AG04450 (cell line): ENCODE measurements at regions not wholly inside any gene's neighbourhood (a gene's known extent, or its start where the extent isn't known, plus 50 kb on each side); places are given as distances from the start of the nearest gene placed in this dataset.

Experiments
- CTCF ChIA-PET: fragments of 300-600, 350-600 bp; formaldehyde crosslinking; extraction: SDS; loops from one replicate; lab custom pipeline; 2022; ENCODE audit warnings: antibody characterized with exemption, inconsistent platforms; lab: Charles Lee
- POLR2A ChIA-PET: fragments of 350-600 bp; formaldehyde crosslinking; extraction: SDS; loops from one replicate; lab custom pipeline; 2021; ENCODE audit warnings: antibody characterized with exemption, inconsistent platforms; lab: Yijun Ruan, JAX
- DNase-seq: peaks from one replicate; pipeline ENCODE4 v3.0.0-alpha.2; 2011; ENCODE audit warnings: low read depth, low spot score
- H3K27ac ChIP-seq: one replicate; pipeline ENCODE4 v1.5.1; 2012; ENCODE audit warnings: low read depth, low read length, control low read depth
- H3K27me3 ChIP-seq: one replicate; pipeline ENCODE4 v1.6.0; 2012; ENCODE audit warnings: low read length; ENCODE audit not compliant: control insufficient read depth, insufficient read depth
- H3K4me3 ChIP-seq: 2 replicates; pipeline ENCODE4 v1.5.1; 2011; ENCODE audit warnings: mild to moderate bottlenecking, low read depth, low read length, control low read depth
- H3K9me3 ChIP-seq: 2 replicates; pipeline ENCODE4 v1.5.1; 2012; ENCODE audit warnings: low read length; ENCODE audit not compliant: control insufficient read depth, insufficient read depth
- TF ChIP-seq, protein P1 (sequence below): IDR thresholded peaks from 2 replicates; pipeline ENCODE4 v1.5.1; 2011; ENCODE audit warnings: low read depth, low read length, control low read depth, inconsistent platforms

DNA sequence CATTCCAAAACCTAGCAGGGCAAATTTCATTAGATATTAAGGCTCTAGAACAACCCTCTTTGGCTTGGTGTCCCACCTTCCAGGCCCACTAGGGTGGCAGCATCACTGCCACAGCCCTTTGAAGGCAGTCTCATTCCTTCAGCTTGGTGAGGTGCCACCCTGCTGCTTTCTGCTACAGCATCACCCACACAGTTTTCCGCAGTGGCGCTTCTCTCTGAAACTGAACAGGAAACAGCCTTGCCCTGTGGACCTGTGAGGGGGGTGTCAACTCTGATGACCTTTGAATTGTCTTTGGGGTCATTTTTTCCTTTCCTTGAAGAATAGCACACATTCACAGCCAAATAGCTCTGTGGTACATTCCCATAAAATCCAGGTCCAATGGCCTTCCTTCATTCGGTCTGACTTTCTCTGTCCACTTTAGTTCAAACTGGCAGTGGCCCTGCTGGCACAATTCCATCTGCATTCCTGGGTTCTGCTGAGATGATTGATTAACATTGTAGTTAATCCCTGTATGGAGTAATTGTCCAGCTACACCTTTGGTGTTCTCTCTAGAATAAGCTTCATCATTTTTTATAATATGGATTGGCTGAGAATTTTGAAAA lies 251.9 kb upstream of the FAT3 start:
- ChIA-PET CTCF (no interaction called here), POLR2A (no interaction called here)
- H3K4me3 ChIP-seq = no peak overlapping the region
- TF ChIP-seq, protein P1, sequence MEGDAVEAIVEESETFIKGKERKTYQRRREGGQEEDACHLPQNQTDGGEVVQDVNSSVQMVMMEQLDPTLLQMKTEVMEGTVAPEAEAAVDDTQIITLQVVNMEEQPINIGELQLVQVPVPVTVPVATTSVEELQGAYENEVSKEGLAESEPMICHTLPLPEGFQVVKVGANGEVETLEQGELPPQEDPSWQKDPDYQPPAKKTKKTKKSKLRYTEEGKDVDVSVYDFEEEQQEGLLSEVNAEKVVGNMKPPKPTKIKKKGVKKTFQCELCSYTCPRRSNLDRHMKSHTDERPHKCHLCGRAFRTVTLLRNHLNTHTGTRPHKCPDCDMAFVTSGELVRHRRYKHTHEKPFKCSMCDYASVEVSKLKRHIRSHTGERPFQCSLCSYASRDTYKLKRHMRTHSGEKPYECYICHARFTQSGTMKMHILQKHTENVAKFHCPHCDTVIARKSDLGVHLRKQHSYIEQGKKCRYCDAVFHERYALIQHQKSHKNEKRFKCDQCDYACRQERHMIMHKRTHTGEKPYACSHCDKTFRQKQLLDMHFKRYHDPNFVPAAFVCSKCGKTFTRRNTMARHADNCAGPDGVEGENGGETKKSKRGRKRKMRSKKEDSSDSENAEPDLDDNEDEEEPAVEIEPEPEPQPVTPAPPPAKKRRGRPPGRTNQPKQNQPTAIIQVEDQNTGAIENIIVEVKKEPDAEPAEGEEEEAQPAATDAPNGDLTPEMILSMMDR = no peak
- no peak for DNase-seq
- H3K9me3 ChIP-seq = no peaks in the 10 kb centered on the region
- H3K27me3 ChIP-seq = no peaks in the 10 kb centered on the region
- H3K27ac ChIP-seq = no peak overlapping the region

DNA sequence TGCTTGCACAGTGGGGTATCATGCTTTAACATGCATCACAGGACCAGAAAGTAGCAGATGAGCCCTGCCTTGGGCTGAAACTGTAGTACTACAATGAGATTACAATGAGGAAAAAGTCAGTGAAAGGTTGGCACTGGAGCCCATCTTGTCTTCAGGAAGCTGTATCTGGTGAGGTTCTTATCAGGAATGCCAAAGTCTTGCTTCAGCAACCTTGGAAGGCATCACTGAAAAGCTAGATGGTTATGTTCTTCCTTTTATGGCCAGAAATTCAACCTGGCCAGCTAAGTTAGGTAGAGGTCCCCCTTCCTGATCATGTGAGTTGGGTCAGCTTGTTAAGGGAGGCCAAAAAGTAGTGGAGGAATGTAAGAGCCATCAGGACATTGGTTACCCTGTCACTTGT lies 254.0 kb upstream of the FAT3 start:
- CTCF ChIA-PET = no interaction called here
- H3K4me3 ChIP-seq = no peak overlapping the region
- H3K27ac ChIP-seq = no peak overlapping the region
- TF ChIP-seq, protein P1 = no peak
- H3K9me3 ChIP-seq = no peaks in the 10 kb centered on the region
- no peak for DNase-seq
- no peaks in the 10 kb centered on the region for H3K27me3 ChIP-seq
- POLR2A ChIA-PET = no interaction called here

- ChIA-PET CTCF (no interaction called here), POLR2A (no interaction called here)
- Histone ChIP-seq H3K4me3 (no peak overlapping the region), H3K9me3 (no peaks in the 10 kb centered on the region), H3K27me3 (no peaks in the 10 kb centered on the region), H3K27ac (no peak overlapping the region)
- no peak for DNase-seq
- TF ChIP-seq, protein P1 = no peak
These were observed 255.1 kb upstream of the FAT3 start for GRCh38 chr11:91969486-91969885.

DNA sequence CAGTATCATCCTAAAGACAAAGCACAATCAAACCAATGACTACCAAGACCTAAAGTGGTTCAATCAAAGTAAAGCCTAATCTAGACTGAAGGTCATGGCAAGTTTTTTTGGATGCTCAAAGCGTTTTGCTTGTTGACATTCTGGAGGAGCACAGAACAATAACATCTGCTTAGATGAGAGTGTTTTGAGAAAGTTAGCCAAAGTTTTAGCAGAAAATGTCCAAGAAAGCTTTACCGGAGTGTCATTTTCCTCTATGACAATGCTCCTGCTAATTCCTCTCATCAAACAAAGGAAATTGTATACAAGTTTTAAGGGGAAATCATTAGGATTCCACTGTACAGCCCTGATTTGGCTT lies 256.9 kb upstream of the FAT3 start:
- POLR2A ChIA-PET = no interaction called here
- DNase-seq = no peak

GRCh38 chr11:91967026-91967690 lies 257.5 kb upstream of the FAT3 start:
- no peaks in the 10 kb centered on the region for H3K9me3 ChIP-seq
- no peak overlapping the region for H3K4me3 ChIP-seq
- TF ChIP-seq, protein P1 = no peak
- no peaks in the 10 kb centered on the region for H3K27me3 ChIP-seq
- H3K27ac ChIP-seq = no peak overlapping the region
- CTCF ChIA-PET = no interaction called here
- POLR2A ChIA-PET = no interaction called here
- no peak for DNase-seq

More for the DNA sequence above, 256.9 kb upstream of the FAT3 start:
- Histone ChIP-seq H3K27ac (no peak overlapping the region), H3K4me3 (no peak overlapping the region), H3K9me3 (no peaks in the 10 kb centered on the region), H3K27me3 (no peaks in the 10 kb centered on the region)
- CTCF ChIA-PET = no interaction called here
- TF ChIP-seq, protein P1 = no peak
